ENCODE measurements at regions not wholly inside any gene's neighbourhood (a gene's known extent, or its start where the extent isn't known, plus 50 kb on each side); places are given as distances from the start of the nearest gene placed in this dataset.

GRCh38 chr9:90521811-90522570 is 120.6 kb downstream of the DIRAS2 start:
- TF ChIP-seq EGR1 (IDR thresholded peaks at IDR 0.05) (no peak), REST (IDR thresholded peaks at IDR 0.05; ENCODE audit: low read depth) (no peak), CEBPB (IDR thresholded peaks at IDR 0.05) (no peak), EP300 (IDR thresholded peaks at IDR 0.05; ENCODE audit: borderline replicate concordance) (no peak), YY1 (IDR thresholded peaks at IDR 0.05; ENCODE audit: low read depth) (no peak), RAD21 (IDR thresholded peaks at IDR 0.05; ENCODE audit: low read depth) (no peak), TEAD4 (IDR thresholded peaks at IDR 0.05) (no peak), CREB1 (IDR thresholded peaks at IDR 0.05; ENCODE audit: low read depth) (no peak), NFIC (IDR thresholded peaks at IDR 0.05) (no peak), ZBTB7A (IDR thresholded peaks at IDR 0.05; ENCODE audit: low read depth) (no peak)
- TF ChIP-seq, protein P1, sequence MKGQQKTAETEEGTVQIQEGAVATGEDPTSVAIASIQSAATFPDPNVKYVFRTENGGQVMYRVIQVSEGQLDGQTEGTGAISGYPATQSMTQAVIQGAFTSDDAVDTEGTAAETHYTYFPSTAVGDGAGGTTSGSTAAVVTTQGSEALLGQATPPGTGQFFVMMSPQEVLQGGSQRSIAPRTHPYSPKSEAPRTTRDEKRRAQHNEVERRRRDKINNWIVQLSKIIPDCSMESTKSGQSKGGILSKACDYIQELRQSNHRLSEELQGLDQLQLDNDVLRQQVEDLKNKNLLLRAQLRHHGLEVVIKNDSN (IDR thresholded peaks at IDR 0.05): no peak

DNA sequence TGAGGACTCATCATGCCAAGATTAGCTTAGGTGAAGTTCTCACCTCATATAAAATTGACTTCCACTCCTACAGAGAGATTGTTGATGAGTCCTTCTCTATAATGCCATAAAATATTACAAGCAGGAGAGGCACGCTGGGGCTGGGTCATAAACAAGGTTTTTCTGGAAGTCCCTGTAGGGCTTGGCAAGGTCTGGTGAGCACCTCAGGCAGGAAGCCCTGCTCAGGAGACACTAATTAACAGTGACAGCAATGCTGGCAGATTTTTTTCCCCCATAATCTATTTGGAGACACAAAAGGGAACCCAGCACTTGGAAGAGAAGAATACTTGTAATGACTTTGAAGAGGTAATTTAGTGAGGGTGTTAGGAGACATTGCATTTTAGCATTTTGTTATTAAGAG is 118.7 kb downstream of the DIRAS2 start:
- TF ChIP-seq EGR1 (IDR thresholded peaks at IDR 0.05): no peak
- no peak for TF ChIP-seq ZBTB7A (IDR thresholded peaks at IDR 0.05; ENCODE audit: low read depth)
- TF ChIP-seq FOXM1 (IDR thresholded peaks at IDR 0.05; ENCODE audit: borderline replicate concordance, low read depth): no peak
- TF ChIP-seq TEAD4 (IDR thresholded peaks at IDR 0.05): no peak
- TF ChIP-seq RAD21 (IDR thresholded peaks at IDR 0.05; ENCODE audit: low read depth): no peak
- no peak for TF ChIP-seq REST (IDR thresholded peaks at IDR 0.05; ENCODE audit: low read depth)
- TF ChIP-seq NFIC (IDR thresholded peaks at IDR 0.05): no peak
- TF ChIP-seq EP300 (IDR thresholded peaks at IDR 0.05; ENCODE audit: borderline replicate concordance): no peak
- TF ChIP-seq, protein P1 (IDR thresholded peaks at IDR 0.05): no peak
- no peak for TF ChIP-seq CEBPB (IDR thresholded peaks at IDR 0.05)
- TF ChIP-seq YY1 (IDR thresholded peaks at IDR 0.05; ENCODE audit: low read depth): no peak
- no peak for TF ChIP-seq TAF1 (IDR thresholded peaks at IDR 0.05; ENCODE audit: low read depth)
- TF ChIP-seq, protein P2, sequence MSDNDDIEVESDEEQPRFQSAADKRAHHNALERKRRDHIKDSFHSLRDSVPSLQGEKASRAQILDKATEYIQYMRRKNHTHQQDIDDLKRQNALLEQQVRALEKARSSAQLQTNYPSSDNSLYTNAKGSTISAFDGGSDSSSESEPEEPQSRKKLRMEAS (IDR thresholded peaks at IDR 0.05): no peak
- no peak for TF ChIP-seq TCF12 (IDR thresholded peaks at IDR 0.05; ENCODE audit: low read depth)
- no peak for TF ChIP-seq CREB1 (IDR thresholded peaks at IDR 0.05; ENCODE audit: low read depth)

DNA sequence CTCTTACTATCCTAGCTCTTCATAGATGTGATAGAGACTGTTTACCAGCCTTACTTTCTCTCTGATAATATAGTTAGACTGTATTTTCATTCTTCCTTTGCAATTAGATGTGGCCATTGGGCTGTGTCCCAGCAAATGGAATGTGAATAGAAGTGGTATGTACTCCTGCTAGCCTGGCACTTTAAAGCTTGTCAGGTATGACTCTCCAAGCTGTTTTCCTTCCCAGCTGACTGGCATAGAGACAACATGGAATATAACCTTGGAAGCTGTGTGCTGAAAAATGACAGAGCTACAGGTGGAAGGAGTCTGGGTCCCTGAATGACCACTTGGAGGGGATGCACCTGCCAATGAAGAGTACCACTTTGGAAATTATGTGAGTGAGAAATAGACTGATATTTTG is 116.2 kb downstream of the DIRAS2 start:
- TF ChIP-seq, protein P2 (IDR thresholded peaks at IDR 0.05): no peak
- TF ChIP-seq CEBPB (IDR thresholded peaks at IDR 0.05): no peak
- no peak for TF ChIP-seq YY1 (IDR thresholded peaks at IDR 0.05; ENCODE audit: low read depth)

DNA sequence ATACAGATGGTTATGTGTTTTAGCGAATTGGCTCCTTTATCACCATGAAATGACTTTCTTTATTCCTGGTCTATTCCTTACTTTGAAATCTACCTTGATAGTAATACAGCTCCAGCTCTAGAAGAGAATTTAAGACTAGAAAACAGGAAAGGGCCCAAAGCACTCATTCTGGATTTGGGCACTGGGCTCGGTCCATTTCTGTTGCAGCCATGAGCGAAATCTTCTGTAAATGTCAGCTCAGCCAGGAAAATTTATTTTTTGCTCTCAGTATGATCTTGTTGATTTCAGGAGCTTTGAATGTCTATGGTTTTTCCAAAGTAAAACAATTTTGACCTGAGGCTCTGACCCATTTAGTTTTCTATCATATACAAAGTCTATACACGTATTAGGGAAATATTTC is 104.1 kb downstream of the DIRAS2 start:
- TF ChIP-seq FOXM1 (IDR thresholded peaks at IDR 0.05; ENCODE audit: borderline replicate concordance, low read depth) (no peak), CREB1 (IDR thresholded peaks at IDR 0.05; ENCODE audit: low read depth) (no peak), RAD21 (IDR thresholded peaks at IDR 0.05; ENCODE audit: low read depth) (no peak), YY1 (IDR thresholded peaks at IDR 0.05; ENCODE audit: low read depth) (no peak), NFIC (IDR thresholded peaks at IDR 0.05) (no peak)

GRCh38 chr9:90539286-90539685 is 103.3 kb downstream of the DIRAS2 start:
- no peak for TF ChIP-seq EP300 (IDR thresholded peaks at IDR 0.05; ENCODE audit: borderline replicate concordance)
- TF ChIP-seq, protein P1 (IDR thresholded peaks at IDR 0.05): no peak
- TF ChIP-seq TCF12 (IDR thresholded peaks at IDR 0.05; ENCODE audit: low read depth): no peak
- no peak for TF ChIP-seq REST (IDR thresholded peaks at IDR 0.05; ENCODE audit: low read depth)
- no peak for TF ChIP-seq FOXM1 (IDR thresholded peaks at IDR 0.05; ENCODE audit: borderline replicate concordance, low read depth)
- no peak for TF ChIP-seq EGR1 (IDR thresholded peaks at IDR 0.05)
- TF ChIP-seq YY1 (IDR thresholded peaks at IDR 0.05; ENCODE audit: low read depth): no peak
- no peak for TF ChIP-seq NFIC (IDR thresholded peaks at IDR 0.05)
- TF ChIP-seq TEAD4 (IDR thresholded peaks at IDR 0.05): no peak
